NCI-H2081 treated with DMSO at 0.1 percent for 48 hours (cell line): ENCODE measurements at regions not wholly inside any gene's neighbourhood (a gene's known extent, or its start where the extent isn't known, plus 50 kb on each side); places are given as distances from the start of the nearest gene placed in this dataset.

ENCODE experiments used
- DNase-seq: peaks from one replicate; lab custom pipeline; 2025; lab: John Stamatoyannopoulos, UW

DNA sequence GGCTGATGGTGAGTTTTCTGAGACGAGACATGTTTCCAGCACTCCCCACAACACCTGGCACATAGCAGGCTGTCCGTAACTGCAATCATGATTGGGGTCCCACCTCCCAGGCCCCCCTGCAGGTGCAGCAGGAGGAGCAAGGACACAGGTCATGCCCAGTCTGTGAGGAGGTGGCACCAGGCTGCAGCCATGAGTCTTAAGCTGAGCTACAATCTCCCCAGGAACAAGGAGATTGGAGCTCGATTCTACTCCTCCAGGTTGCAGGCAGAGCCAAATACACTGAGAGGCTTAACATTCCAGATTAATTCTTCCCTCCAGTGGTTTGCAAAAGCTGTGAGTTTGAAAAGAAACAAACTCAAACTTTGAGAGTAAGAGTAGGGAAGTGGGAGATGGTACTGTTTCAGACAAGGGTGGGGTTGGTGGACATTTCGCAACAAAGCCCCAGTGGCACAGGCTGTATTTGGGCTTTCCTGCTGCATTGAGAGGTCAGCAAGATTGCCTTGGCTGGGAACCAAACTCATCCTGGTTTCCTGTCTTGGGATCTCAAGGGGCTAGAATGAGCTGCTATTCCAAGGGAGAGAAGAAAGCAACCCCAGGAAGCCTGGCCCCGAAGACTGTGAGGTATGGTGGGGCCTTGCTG, 64.8 kb upstream of the GALNT2 start:
- no peak for DNase-seq

DNA sequence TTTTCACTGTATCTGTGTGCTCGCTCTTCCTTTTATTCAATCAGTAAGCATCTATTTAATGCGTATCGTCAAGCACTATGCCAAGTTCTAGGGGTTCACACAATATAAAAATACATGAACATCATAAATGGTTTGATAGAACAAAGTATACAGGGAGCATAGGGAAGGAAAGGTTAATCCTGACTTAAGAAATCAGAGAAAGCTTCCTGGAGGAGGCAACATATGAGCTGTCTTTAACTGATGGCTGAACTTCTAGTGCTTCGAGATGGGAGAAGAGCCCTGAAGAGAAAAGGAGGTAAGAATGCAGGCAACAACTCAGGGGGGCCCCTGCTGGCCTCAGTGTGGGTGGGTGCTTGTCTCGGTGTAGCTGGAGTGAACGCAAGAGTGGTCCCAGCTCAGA, 63.6 kb upstream of the GALNT2 start:
- no peak for DNase-seq

GRCh38 chr1:230005040-230005439, 62.0 kb upstream of the GALNT2 start:
- no peak for DNase-seq

GRCh38 chr1:230008721-230009120, 58.3 kb upstream of the GALNT2 start:
- DNase-seq, result no peak

- no peak for DNase-seq
Observed at GRCh38 chr1:230009611-230010313, 57.3 kb upstream of the GALNT2 start.

DNA sequence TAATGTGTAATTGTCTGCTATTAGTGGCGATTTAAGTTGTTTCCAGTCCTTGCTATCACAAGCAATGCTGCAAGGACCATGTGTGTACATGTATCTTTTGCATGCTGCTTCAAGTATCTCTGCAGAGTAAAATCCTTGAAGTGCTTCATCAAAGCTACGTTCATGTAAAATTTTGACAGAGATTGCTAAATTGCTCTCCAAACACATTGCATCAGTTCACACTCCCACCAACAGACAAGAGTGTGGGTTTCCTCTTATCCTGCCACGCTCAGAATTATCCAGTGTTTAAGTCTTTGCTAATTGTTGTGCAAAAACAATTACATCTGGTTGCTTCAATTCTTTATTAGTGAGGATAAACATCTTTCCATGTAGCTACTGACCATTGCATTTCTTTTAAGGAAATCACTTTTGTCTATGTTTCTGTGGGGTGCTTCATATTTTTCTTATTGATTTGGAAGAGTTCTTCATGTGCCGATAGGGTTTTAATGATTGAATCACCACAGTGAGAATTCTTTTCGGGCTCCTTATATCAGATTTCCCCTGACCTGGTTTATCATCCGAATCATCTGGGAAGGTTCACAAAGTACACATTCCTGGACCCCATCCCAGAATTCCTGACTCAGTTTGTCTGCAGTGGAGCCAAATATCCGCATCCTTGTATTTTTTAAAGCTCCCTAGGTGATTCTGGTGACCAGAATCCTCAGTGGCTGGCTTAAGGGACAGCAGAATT, 56.3 kb upstream of the GALNT2 start:
- DNase-seq, result no peak

DNA sequence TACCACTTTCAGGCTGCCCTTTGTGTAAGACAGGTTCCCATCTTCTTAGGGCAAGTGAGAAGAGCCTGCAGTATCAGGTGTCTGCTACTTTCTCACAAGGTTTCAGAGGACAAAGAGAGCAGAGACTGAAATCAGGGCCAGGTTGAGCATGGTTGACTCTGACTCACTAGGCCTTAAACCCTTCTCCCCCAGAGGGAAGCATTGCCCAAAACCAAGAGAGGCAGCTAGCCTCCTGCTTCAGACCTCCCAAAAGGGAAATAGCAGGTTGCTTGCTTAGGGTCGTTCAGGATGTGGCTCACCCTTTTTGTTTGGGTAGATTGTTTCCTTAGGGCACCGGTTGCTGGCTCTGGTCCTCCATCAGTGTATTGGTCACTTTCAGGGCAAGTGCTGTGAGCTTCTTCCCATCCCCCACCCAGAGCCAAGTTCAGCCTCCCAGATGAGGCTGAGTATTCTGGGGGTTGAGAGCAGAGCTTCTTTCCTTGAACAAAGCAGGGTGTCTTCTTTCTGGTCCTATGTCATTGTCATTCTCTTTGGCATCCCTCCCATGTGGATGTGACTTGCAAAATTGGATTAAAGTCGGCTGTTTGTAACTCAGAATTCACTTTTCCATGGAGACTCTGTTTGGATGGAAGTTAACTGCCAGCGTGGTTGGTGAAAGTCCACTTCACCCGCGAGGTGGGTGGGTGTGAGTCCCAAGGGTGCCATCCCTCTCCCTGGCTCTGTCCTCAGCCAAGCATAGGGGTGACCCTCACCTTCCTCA, 55.5 kb upstream of the GALNT2 start:
- DNase-seq, result no peak

GRCh38 chr1:230012093-230012393, 55.0 kb upstream of the GALNT2 start:
- DNase-seq, result no peak

GRCh38 chr1:230012741-230013140, 54.3 kb upstream of the GALNT2 start:
- no peak for DNase-seq

GRCh38 chr1:230016159-230016558, 50.9 kb upstream of the GALNT2 start:
- no peak for DNase-seq
